CD4-positive, alpha-beta memory T cell (primary cell): ENCODE measurements at regions not wholly inside any gene's neighbourhood (a gene's known extent, or its start where the extent isn't known, plus 50 kb on each side); places are given as distances from the start of the nearest gene placed in this dataset.

ENCODE experiments used
- CTCF ChIA-PET: fragments of 350-600 bp; sonication (Branson Sonifier 250); formaldehyde crosslinking; loops from one replicate; lab custom pipeline; 2021; ENCODE audit warnings: inconsistent platforms; ENCODE audit not compliant: partially characterized antibody; lab: Charles Lee
- POLR2A ChIA-PET: fragments of 350-600 bp; sonication (Branson Sonifier 250); formaldehyde crosslinking; loops from one replicate; lab custom pipeline; 2021; ENCODE audit not compliant: partially characterized antibody; lab: Charles Lee
- DNase-seq, 5 donors: peaks; one replicate each; pipeline versions ENCODE4 v3.0.0 to v3.0.0-alpha.2; 2020 to 2022; ENCODE audit warnings: mixed read lengths in 1 of 5
- H3K27ac ChIP-seq: one replicate; pipeline ENCODE4 v1.7.0; 2013; ENCODE audit warnings: low read depth, low read length
- H3K27me3 ChIP-seq: 2 replicates; pipeline ENCODE4 v1.7.0; 2013; ENCODE audit warnings: mild to moderate bottlenecking, low read length, moderate library complexity; ENCODE audit not compliant: insufficient read depth
- H3K36me3 ChIP-seq: 2 replicates; pipeline ENCODE4 v1.7.0; 2013; ENCODE audit warnings: mild to moderate bottlenecking, low read length, moderate library complexity; ENCODE audit not compliant: insufficient read depth
- H3K4me1 ChIP-seq: 2 replicates; pipeline ENCODE4 v1.7.0; 2013; ENCODE audit warnings: mild to moderate bottlenecking, low read length, moderate library complexity; ENCODE audit not compliant: insufficient read depth
- H3K4me3 ChIP-seq, 2 donors: one replicate each; pipeline ENCODE4 v1.7.0; 2013; ENCODE audit warnings: low read length in 2 of 2, mild to moderate bottlenecking in 1 of 2
- H3K9me3 ChIP-seq, 2 donors: one replicate each; pipeline ENCODE4 v1.7.0; 2013; ENCODE audit warnings: low read length in 2 of 2, control low read depth in 1 of 2; ENCODE audit not compliant: control insufficient read depth in 1 of 2
- H3K27ac Mint-ChIP-seq, 7 donors: one replicate each; pipeline ENCODE4 v1.8.0; 2020 to 2021; ENCODE audit warnings: mixed read lengths in 7 of 7, mild to moderate bottlenecking in 6 of 7, inconsistent platforms in 3 of 7, moderate library complexity in 3 of 7
- H3K27me3 Mint-ChIP-seq, 2 donors: one replicate each; pipeline ENCODE4 v1.8.0; 2020 to 2021; ENCODE audit warnings: mixed read lengths in 2 of 2
- H3K36me3 Mint-ChIP-seq, 2 donors: one replicate each; pipeline ENCODE4 v1.8.0; 2020 to 2021; ENCODE audit warnings: mixed read lengths in 2 of 2, inconsistent platforms in 1 of 2, mild to moderate bottlenecking in 1 of 2
- H3K4me1 Mint-ChIP-seq, 4 donors: one replicate each; pipeline ENCODE4 v1.8.0; 2020 to 2021; ENCODE audit warnings: mixed read lengths in 4 of 4, mild to moderate bottlenecking in 1 of 4
- H3K4me3 Mint-ChIP-seq, 8 donors: one replicate each; pipeline ENCODE4 v1.8.0; 2020 to 2021; ENCODE audit warnings: mixed read lengths in 8 of 8, mild to moderate bottlenecking in 7 of 8, moderate library complexity in 6 of 8, inconsistent platforms in 3 of 8
- H3K9me3 Mint-ChIP-seq, 8 donors: one replicate each; pipeline ENCODE4 v1.8.0; 2020 to 2021; ENCODE audit warnings: mixed read lengths in 8 of 8, mild to moderate bottlenecking in 5 of 8, inconsistent platforms in 3 of 8, moderate library complexity in 1 of 8
- intact Hi-C: fragments of 100-400 bp; cut with micrococcal nuclease; formaldehyde crosslinking; loops from one replicate; pipeline ENCODE4 v1.15.1; 2023

GRCh38 chr9:86809151-86809550, 138.2 kb downstream of the GAS1 start:
- Mint-ChIP-seq H3K4me3 (no peak overlapping the region), H3K9me3 (no peaks in the 10 kb centered on the region), H3K27ac (no peak overlapping the region), H3K36me3 (no peaks in the 10 kb centered on the region), H3K27me3 (peaks cover 0 to 6% of the 10 kb centered on the region in 2 donors), H3K4me1 (no peaks in the 10 kb centered on the region)
- Histone ChIP-seq H3K4me1 (no peaks in the 10 kb centered on the region), H3K9me3 (no peaks in the 10 kb centered on the region), H3K27me3 (no peaks in the 10 kb centered on the region), H3K4me3 (no peak overlapping the region), H3K27ac (no peak overlapping the region), H3K36me3 (no peaks in the 10 kb centered on the region)
- no peak for DNase-seq
- POLR2A ChIA-PET, result no interaction called here
- CTCF ChIA-PET, result no interaction called here
- intact Hi-C loops, result no loop called here

DNA sequence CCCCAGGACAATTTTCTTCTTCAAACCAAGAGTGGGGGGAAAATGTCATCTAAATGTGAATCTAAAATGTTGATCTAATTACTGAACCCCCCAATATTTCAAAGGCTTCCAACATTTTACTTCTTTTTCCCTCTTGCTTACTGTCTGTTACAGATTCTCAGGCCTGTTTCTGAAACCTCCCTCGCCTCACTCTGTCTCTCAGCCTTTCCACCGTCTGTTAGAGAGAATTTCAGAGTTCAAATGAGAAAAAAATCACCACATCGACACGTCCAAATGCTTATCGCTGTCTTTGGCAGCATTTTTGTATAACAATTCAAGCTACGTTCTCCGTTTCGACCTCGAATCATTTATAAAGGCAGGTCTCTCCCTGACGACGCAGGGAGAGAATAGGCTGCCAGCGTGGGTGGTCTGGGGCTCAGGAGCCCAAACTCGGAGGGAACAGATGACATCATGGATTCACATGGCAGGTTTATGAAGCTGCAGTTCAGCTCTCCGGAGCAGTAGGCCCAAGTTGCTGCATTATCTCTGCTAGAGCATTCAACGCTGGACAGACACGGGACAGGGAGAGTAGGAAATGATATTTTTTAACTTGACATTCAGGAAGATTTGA, 139.8 kb downstream of the GAS1 start:
- Mint-ChIP-seq H3K27ac (no peak overlapping the region), H3K27me3 (no peaks in the 10 kb centered on the region), H3K4me3 (no peak overlapping the region), H3K4me1 (no peaks in the 10 kb centered on the region), H3K36me3 (no peaks in the 10 kb centered on the region), H3K9me3 (peaks cover 0 to 6% (median 0%) of the 10 kb centered on the region in 8 donors)
- Histone ChIP-seq H3K4me3 (no peak overlapping the region), H3K27me3 (no peaks in the 10 kb centered on the region), H3K27ac (no peak overlapping the region), H3K9me3 (no peaks in the 10 kb centered on the region), H3K4me1 (no peaks in the 10 kb centered on the region), H3K36me3 (no peaks in the 10 kb centered on the region)
- DNase-seq, result no peak
- intact Hi-C loops, result no loop called here
- CTCF ChIA-PET, result no interaction called here
- POLR2A ChIA-PET, result no interaction called here

- no peak for DNase-seq
- no peaks in the 10 kb centered on the region for H3K4me1 Mint-ChIP-seq
- no peaks in the 10 kb centered on the region for H3K9me3 ChIP-seq
- no peaks in the 10 kb centered on the region for H3K36me3 ChIP-seq
- H3K27ac ChIP-seq, result no peak overlapping the region
- peaks cover 0 to 4% of the 10 kb centered on the region in 2 donors for H3K27me3 Mint-ChIP-seq
- intact Hi-C loops, result no loop called here
- peaks cover 0 to 6% (median 0%) of the 10 kb centered on the region in 8 donors for H3K9me3 Mint-ChIP-seq
- H3K4me3 ChIP-seq, result no peak overlapping the region
- no peak overlapping the region for H3K27ac Mint-ChIP-seq
- CTCF ChIA-PET, result no interaction called here
- no peak overlapping the region for H3K4me3 Mint-ChIP-seq
- no peaks in the 10 kb centered on the region for H3K36me3 Mint-ChIP-seq
- H3K4me1 ChIP-seq, result no peaks in the 10 kb centered on the region
- H3K27me3 ChIP-seq, result no peaks in the 10 kb centered on the region
- POLR2A ChIA-PET, result no interaction called here
Measured at GRCh38 chr9:86804011-86804410, 143.3 kb downstream of the GAS1 start.

- intact Hi-C loops, result no loop called here
- CTCF ChIA-PET, result no interaction called here
Measured at GRCh38 chr9:86802900-86803673, 144.2 kb downstream of the GAS1 start.

DNA sequence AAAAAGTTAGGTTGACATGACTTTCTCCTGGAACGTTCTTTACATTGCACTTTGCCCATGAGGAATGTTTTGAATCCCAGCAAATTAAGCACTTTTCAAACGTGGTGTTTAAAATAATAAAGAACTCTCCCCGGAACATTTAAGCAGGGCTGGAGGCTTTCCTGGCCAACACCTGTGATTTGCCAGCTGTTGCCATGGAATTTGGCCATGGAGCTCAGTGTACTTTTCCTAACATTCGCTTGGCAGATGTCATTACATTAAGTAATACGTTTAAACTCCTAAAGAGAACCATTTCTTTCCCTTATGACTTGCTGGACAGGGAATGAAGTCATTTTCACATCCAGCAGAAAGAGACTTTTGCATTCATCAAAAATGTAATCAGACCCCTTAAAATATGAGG, 146.1 kb downstream of the GAS1 start:
- H3K36me3 ChIP-seq, result no peaks in the 10 kb centered on the region
- H3K4me3 ChIP-seq, result no peak overlapping the region
- ChIA-PET CTCF (no interaction called here), POLR2A (no interaction called here)
- Mint-ChIP-seq H3K9me3 (peaks cover 0 to 6% (median 0%) of the 10 kb centered on the region in 8 donors), H3K36me3 (no peaks in the 10 kb centered on the region), H3K27ac (no peak overlapping the region), H3K27me3 (peaks cover 0 to 6% of the 10 kb centered on the region in 2 donors), H3K4me1 (no peaks in the 10 kb centered on the region), H3K4me3 (no peak overlapping the region)
- DNase-seq, result no peak
- no peaks in the 10 kb centered on the region for H3K9me3 ChIP-seq
- no peak overlapping the region for H3K27ac ChIP-seq
- intact Hi-C loops, result no loop called here
- H3K27me3 ChIP-seq, result no peaks in the 10 kb centered on the region
- no peaks in the 10 kb centered on the region for H3K4me1 ChIP-seq

More at GRCh38 chr9:86802900-86803673, 144.2 kb downstream of the GAS1 start:
- Mint-ChIP-seq H3K4me3 (no peak overlapping the region), H3K36me3 (no peaks in the 10 kb centered on the region), H3K4me1 (no peaks in the 10 kb centered on the region), H3K27me3 (peaks cover 0 to 4% of the 10 kb centered on the region in 2 donors), H3K27ac (no peak overlapping the region), H3K9me3 (peaks cover 0 to 6% (median 0%) of the 10 kb centered on the region in 8 donors)
- no peak overlapping the region for H3K4me3 ChIP-seq
- POLR2A ChIA-PET, result no interaction called here
- H3K27me3 ChIP-seq, result no peaks in the 10 kb centered on the region
- no peaks in the 10 kb centered on the region for H3K4me1 ChIP-seq
- no peaks in the 10 kb centered on the region for H3K36me3 ChIP-seq
- H3K27ac ChIP-seq, result no peak overlapping the region
- H3K9me3 ChIP-seq, result no peaks in the 10 kb centered on the region
- no peak for DNase-seq

DNA sequence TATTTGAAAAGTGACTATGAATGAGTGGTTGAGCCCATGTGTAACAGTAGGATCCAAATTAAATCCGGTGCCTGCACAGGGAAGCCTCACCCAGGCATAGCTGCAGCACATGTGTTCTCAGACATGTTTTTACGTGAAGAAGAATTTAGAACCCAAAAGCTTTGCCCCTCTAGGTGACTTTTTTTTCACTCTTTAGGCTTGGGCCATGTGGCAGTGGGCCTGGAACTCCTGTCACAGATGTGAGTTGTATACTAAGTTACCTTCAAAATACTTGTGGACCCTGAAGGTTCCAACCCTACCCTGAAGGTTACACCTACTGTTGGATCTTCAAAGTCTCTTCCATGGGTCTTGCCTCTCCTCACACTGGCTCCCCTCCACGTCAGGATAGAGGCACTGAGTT, 146.6 kb downstream of the GAS1 start:
- peaks cover 0 to 6% of the 10 kb centered on the region in 2 donors for H3K27me3 Mint-ChIP-seq
- H3K36me3 Mint-ChIP-seq, result no peaks in the 10 kb centered on the region
- no peak for DNase-seq
- Histone ChIP-seq H3K27me3 (no peaks in the 10 kb centered on the region), H3K4me1 (no peaks in the 10 kb centered on the region), H3K9me3 (no peaks in the 10 kb centered on the region), H3K36me3 (no peaks in the 10 kb centered on the region), H3K27ac (no peak overlapping the region), H3K4me3 (no peak overlapping the region)
- ChIA-PET POLR2A (no interaction called here), CTCF (no interaction called here)
- H3K4me1 Mint-ChIP-seq, result no peaks in the 10 kb centered on the region
- H3K9me3 Mint-ChIP-seq, result peaks cover 0 to 6% (median 0%) of the 10 kb centered on the region in 8 donors
- no peak overlapping the region for H3K4me3 Mint-ChIP-seq
- no peak overlapping the region for H3K27ac Mint-ChIP-seq
- intact Hi-C loops, result no loop called here

- intact Hi-C loops, result no loop called here
- POLR2A ChIA-PET, result no interaction called here
- H3K4me1 ChIP-seq, result no peaks in the 10 kb centered on the region
- no peaks in the 10 kb centered on the region for H3K27me3 ChIP-seq
- Mint-ChIP-seq H3K4me3 (no peak overlapping the region), H3K27me3 (peaks cover 0 to 6% of the 10 kb centered on the region in 2 donors), H3K9me3 (peaks cover 0 to 6% (median 0%) of the 10 kb centered on the region in 8 donors), H3K27ac (no peak overlapping the region), H3K4me1 (no peaks in the 10 kb centered on the region), H3K36me3 (no peaks in the 10 kb centered on the region)
- H3K9me3 ChIP-seq, result no peaks in the 10 kb centered on the region
- no peak overlapping the region for H3K27ac ChIP-seq
- no peaks in the 10 kb centered on the region for H3K36me3 ChIP-seq
- no peak overlapping the region for H3K4me3 ChIP-seq
- no peak for DNase-seq
- CTCF ChIA-PET, result no interaction called here
Measured at GRCh38 chr9:86798966-86799365, 148.3 kb downstream of the GAS1 start.
